HCT116 (cell line): ENCODE measurements at regions not wholly inside any gene's neighbourhood (a gene's known extent, or its start where the extent isn't known, plus 50 kb on each side); places are given as distances from the start of the nearest gene placed in this dataset.

Experiments used
- ATAC-seq: fragments of 200-7000 bp; cut with Tn5 transposase; 2 replicates; pipeline ENCODE4 v1.9.1; 2020; ENCODE audit warnings: mild to moderate bottlenecking, moderate library complexity
- BruUV-seq: library from RNA; stranded (reverse); fragments of 400-500 nt; replicated peaks from 2 replicates; lab custom pipeline; 2021; lab: Mats Ljungman, UMichigan
- CTCF ChIA-PET: fragments of 300-600 bp; sonication (Branson Sonifier 250); formaldehyde crosslinking; loops from one replicate; lab custom pipeline; 2021; ENCODE audit warnings: antibody characterized with exemption; lab: Charles Lee
- POLR2A ChIA-PET: fragments of 300-600, 350-600 bp; sonication (Branson Sonifier 250); formaldehyde crosslinking; loops from one replicate; lab custom pipeline; 2021; ENCODE audit warnings: antibody characterized with exemption; lab: Charles Lee
- RAD21 ChIA-PET, 2 experiments: fragments of 300-600 bp; sonication (Branson Sonifier 250); formaldehyde crosslinking; loops; one replicate each; lab custom pipeline; 2023; ENCODE audit warnings: low total read pairs in 2 of 2; ENCODE audit not compliant: uncharacterized antibody in 2 of 2, unreplicated experiment in 2 of 2, low non-redundant PET in 1 of 2; lab: Charles Lee
- DNase-seq: peaks from one replicate; pipeline ENCODE4 v3.0.0-alpha.2; 2010; ENCODE audit warnings: low read depth, low spot score
- H2AFZ ChIP-seq: fragments of 200-600 bp; shearing (Covaris generic), sonication (generic); 2 replicates; pipeline ENCODE4 v1.6.1; 2017; ENCODE audit warnings: low read depth, mixed run types, mixed read lengths, antibody characterized with exemption, low read length; ENCODE audit not compliant: poor library complexity, severe bottlenecking
- H3K27ac ChIP-seq: 2 replicates; pipeline ENCODE4 v1.5.1; 2012; ENCODE audit warnings: low read depth, low read length
- H3K27me3 ChIP-seq: fragments of 200-600 bp; sonication (generic); 2 replicates; pipeline ENCODE4 v1.6.1; 2016; ENCODE audit warnings: mixed run types, low read length, mixed read lengths; ENCODE audit not compliant: insufficient read depth
- H3K36me3 ChIP-seq, 2 experiments: fragments of 200-500 bp in 1 of 2; fragments of 200-600 bp in 1 of 2; sonication (Bioruptor generic) in 1 of 2; sonication (generic) in 1 of 2; 2 replicates each; pipeline versions ENCODE4 v1.5.1 to v1.6.1; 2014 to 2016; ENCODE audit warnings: low read length in 2 of 2, inconsistent platforms in 1 of 2, mixed read lengths in 1 of 2, mixed run types in 1 of 2; ENCODE audit not compliant: insufficient read depth in 2 of 2, control insufficient read depth in 1 of 2
- H3K4me1 ChIP-seq, 2 experiments: fragments of 200-600 bp in 1 of 2; sonication (generic) in 1 of 2; 2 replicates each; pipeline versions ENCODE4 v1.5.1 to v1.6.1; 2012 to 2017; ENCODE audit warnings: low read length in 2 of 2, inconsistent platforms in 1 of 2, mild to moderate bottlenecking in 1 of 2, mixed read lengths in 1 of 2, mixed run types in 1 of 2, moderate library complexity in 1 of 2; ENCODE audit not compliant: insufficient read depth in 2 of 2, control insufficient read depth in 1 of 2
- H3K4me2 ChIP-seq: fragments of 200-600 bp; sonication (generic); 2 replicates; pipeline ENCODE4 v1.6.1; 2017; ENCODE audit warnings: mixed run types, low read length, mixed read lengths
- H3K4me3 ChIP-seq, 2 experiments: fragments of 200-600 bp in 1 of 2; sonication (generic) in 1 of 2; replicated peaks in 1 of 2; 2 replicates each; pipeline ENCODE4 v1.5.1; 2011 to 2016; ENCODE audit warnings: low read length in 2 of 2, control low read depth in 1 of 2, low read depth in 1 of 2, mild to moderate bottlenecking in 1 of 2, mixed read lengths in 1 of 2, mixed run types in 1 of 2
- H3K79me2 ChIP-seq: fragments of 200-600 bp; sonication (generic); 2 replicates; pipeline ENCODE4 v1.6.1; 2017; ENCODE audit warnings: mild to moderate bottlenecking, mixed run types, low read length, moderate library complexity, mixed read lengths; ENCODE audit not compliant: insufficient read depth
- H3K9ac ChIP-seq: fragments of 200-600 bp; sonication (generic); 2 replicates; pipeline ENCODE4 v1.6.1; 2016; ENCODE audit warnings: low read length, mixed read lengths
- H3K9me2 ChIP-seq: fragments of 200-600 bp; sonication (generic), shearing (Covaris generic); 2 replicates; pipeline ENCODE4 v1.6.1; 2017; ENCODE audit warnings: mixed run types, mild to moderate bottlenecking, moderate library complexity; ENCODE audit not compliant: insufficient read depth
- H3K9me3 ChIP-seq, 2 experiments: fragments of 200-500 bp in 1 of 2; fragments of 200-600 bp in 1 of 2; sonication (Bioruptor generic) in 1 of 2; sonication (generic) in 1 of 2; 2 replicates each; pipeline ENCODE4 v1.6.1; 2014 to 2017; ENCODE audit warnings: low read length in 2 of 2, mixed read lengths in 2 of 2, inconsistent platforms in 1 of 2, low read depth in 1 of 2, mild to moderate bottlenecking in 1 of 2, mixed run types in 1 of 2, moderate library complexity in 1 of 2; ENCODE audit not compliant: control insufficient read depth in 1 of 2, insufficient read depth in 1 of 2
- H4K20me1 ChIP-seq: fragments of 200-600 bp; sonication (generic), shearing (Covaris generic); 2 replicates; pipeline ENCODE4 v1.6.1; 2017; ENCODE audit warnings: mixed run types, mild to moderate bottlenecking, moderate library complexity; ENCODE audit not compliant: insufficient read depth
- EGR1 ChIP-seq: IDR thresholded peaks from 2 replicates; pipeline ENCODE4 v1.6.1; 2012; ENCODE audit warnings: low read depth
- EZH2 ChIP-seq: fragments of 200-600 bp; sonication (generic); IDR thresholded peaks from 2 replicates; pipeline ENCODE4 v1.6.1; 2017; ENCODE audit warnings: antibody characterized with exemption, mixed run types
- FOSL1 ChIP-seq: IDR thresholded peaks from 2 replicates; pipeline ENCODE4 v1.6.1; 2012; ENCODE audit warnings: low read depth
- JUND ChIP-seq: IDR thresholded peaks from 2 replicates; pipeline ENCODE4 v1.6.1; 2012
- POLR2AphosphoS5 ChIP-seq: IDR thresholded peaks from 2 replicates; pipeline ENCODE4 v1.6.1; 2011; ENCODE audit warnings: mild to moderate bottlenecking, low read depth, low read length, moderate library complexity
- RAD21 ChIP-seq: IDR thresholded peaks from 2 replicates; pipeline ENCODE4 v1.6.1; 2012; ENCODE audit warnings: low read depth, mild to moderate bottlenecking
- SIN3A ChIP-seq: IDR thresholded peaks from 2 replicates; pipeline ENCODE4 v1.6.1; 2012; ENCODE audit warnings: low read depth
- YY1 ChIP-seq: IDR thresholded peaks from 2 replicates; pipeline ENCODE4 v1.6.1; 2011; ENCODE audit warnings: low read length, low read depth, moderate library complexity, mild to moderate bottlenecking; ENCODE audit not compliant: insufficient replicate concordance; ENCODE audit errors: extremely low read depth
- ZNF274 ChIP-seq: fragments of 200-500 bp; sonication (Bioruptor generic); IDR thresholded peaks from 2 replicates; pipeline ENCODE4 v1.6.1; 2014; ENCODE audit warnings: mild to moderate bottlenecking, low read depth, low read length, inconsistent platforms
- intact Hi-C: fragments of 100-400 bp; cut with micrococcal nuclease; formaldehyde crosslinking; loops from 2 replicates; pipeline ENCODE4 v1.10.0; 2022
- TF ChIP-seq, protein P1 (sequence below): IDR thresholded peaks from 2 replicates; pipeline ENCODE4 v1.6.1; 2011; ENCODE audit warnings: mild to moderate bottlenecking, low read length, moderate library complexity; ENCODE audit not compliant: insufficient replicate concordance; ENCODE audit errors: extremely low read depth
- TF ChIP-seq, protein P2 (sequence below): IDR thresholded peaks from 2 replicates; pipeline ENCODE4 v1.6.1; 2012; ENCODE audit warnings: low read depth
- TF ChIP-seq, protein P3 (sequence below): IDR thresholded peaks from 2 replicates; pipeline ENCODE4 v1.6.1; 2012

DNA sequence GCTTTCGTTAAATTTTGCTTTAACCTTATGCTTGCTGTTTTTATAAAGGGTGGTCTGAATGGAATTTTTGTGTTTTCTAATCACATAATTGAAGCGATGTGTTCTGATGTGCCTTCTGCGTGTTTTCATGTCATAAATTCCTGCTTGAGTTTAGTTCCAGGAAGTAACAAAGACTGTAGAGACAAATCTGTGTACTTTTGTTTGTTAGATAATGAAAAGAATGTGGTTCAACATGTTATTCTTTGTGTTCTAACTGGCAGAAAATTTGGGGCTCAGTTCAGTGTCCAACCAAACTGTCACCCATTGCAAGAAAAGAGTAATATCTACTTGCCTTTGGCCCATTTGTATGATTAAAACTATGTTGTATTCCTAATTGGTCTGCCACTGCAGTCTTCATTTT, 324.0 kb downstream of the DIPK2A start:
- Histone ChIP-seq H3K36me3 (no peaks in the 10 kb centered on the region), H3K4me3 (no peak overlapping the region), H3K27me3 (no peaks in the 10 kb centered on the region), H2AFZ (no peak overlapping the region), H3K79me2 (no peaks in the 10 kb centered on the region), H3K4me1 (no peaks in the 10 kb centered on the region), H3K9me3 (no peaks in the 10 kb centered on the region), H3K9ac (no peak overlapping the region), H3K27ac (no peak overlapping the region), H3K9me2 (no peaks in the 10 kb centered on the region), H3K4me2 (no peak overlapping the region), H4K20me1 (no peaks in the 10 kb centered on the region)
- CTCF ChIA-PET = no interaction called here
- RAD21 ChIA-PET = no interaction called here
- POLR2A ChIA-PET = no interaction called here
- no TSS peak for BruUV-seq
- no peak for DNase-seq
- ATAC-seq = no peak
- TF ChIP-seq FOSL1 (no peak), YY1 (no peak), RAD21 (no peak), POLR2AphosphoS5 (no peak), ZNF274 (no peak), SIN3A (no peak), EZH2 (no peak), EGR1 (no peak), JUND (no peak)
- TF ChIP-seq, protein P1, sequence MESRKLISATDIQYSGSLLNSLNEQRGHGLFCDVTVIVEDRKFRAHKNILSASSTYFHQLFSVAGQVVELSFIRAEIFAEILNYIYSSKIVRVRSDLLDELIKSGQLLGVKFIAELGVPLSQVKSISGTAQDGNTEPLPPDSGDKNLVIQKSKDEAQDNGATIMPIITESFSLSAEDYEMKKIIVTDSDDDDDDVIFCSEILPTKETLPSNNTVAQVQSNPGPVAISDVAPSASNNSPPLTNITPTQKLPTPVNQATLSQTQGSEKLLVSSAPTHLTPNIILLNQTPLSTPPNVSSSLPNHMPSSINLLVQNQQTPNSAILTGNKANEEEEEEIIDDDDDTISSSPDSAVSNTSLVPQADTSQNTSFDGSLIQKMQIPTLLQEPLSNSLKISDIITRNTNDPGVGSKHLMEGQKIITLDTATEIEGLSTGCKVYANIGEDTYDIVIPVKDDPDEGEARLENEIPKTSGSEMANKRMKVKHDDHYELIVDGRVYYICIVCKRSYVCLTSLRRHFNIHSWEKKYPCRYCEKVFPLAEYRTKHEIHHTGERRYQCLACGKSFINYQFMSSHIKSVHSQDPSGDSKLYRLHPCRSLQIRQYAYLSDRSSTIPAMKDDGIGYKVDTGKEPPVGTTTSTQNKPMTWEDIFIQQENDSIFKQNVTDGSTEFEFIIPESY = no peak
- TF ChIP-seq, protein P2, sequence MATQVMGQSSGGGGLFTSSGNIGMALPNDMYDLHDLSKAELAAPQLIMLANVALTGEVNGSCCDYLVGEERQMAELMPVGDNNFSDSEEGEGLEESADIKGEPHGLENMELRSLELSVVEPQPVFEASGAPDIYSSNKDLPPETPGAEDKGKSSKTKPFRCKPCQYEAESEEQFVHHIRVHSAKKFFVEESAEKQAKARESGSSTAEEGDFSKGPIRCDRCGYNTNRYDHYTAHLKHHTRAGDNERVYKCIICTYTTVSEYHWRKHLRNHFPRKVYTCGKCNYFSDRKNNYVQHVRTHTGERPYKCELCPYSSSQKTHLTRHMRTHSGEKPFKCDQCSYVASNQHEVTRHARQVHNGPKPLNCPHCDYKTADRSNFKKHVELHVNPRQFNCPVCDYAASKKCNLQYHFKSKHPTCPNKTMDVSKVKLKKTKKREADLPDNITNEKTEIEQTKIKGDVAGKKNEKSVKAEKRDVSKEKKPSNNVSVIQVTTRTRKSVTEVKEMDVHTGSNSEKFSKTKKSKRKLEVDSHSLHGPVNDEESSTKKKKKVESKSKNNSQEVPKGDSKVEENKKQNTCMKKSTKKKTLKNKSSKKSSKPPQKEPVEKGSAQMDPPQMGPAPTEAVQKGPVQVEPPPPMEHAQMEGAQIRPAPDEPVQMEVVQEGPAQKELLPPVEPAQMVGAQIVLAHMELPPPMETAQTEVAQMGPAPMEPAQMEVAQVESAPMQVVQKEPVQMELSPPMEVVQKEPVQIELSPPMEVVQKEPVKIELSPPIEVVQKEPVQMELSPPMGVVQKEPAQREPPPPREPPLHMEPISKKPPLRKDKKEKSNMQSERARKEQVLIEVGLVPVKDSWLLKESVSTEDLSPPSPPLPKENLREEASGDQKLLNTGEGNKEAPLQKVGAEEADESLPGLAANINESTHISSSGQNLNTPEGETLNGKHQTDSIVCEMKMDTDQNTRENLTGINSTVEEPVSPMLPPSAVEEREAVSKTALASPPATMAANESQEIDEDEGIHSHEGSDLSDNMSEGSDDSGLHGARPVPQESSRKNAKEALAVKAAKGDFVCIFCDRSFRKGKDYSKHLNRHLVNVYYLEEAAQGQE = no peak
- TF ChIP-seq, protein P3, sequence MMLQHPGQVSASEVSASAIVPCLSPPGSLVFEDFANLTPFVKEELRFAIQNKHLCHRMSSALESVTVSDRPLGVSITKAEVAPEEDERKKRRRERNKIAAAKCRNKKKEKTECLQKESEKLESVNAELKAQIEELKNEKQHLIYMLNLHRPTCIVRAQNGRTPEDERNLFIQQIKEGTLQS = no peak
- intact Hi-C loops = no loop called here
